ENCODE measurements at regions not wholly inside any gene's neighbourhood (a gene's known extent, or its start where the extent isn't known, plus 50 kb on each side); places are given as distances from the start of the nearest gene placed in this dataset.

- ChIA-PET CTCF (ENCODE audit: partially characterized antibody) (interaction anchor here (0.6 to 1.1 kb wide), 2 partner anchors 29 to 208 kb away, joined by 3 read pairs; no protein-coding TSS in a partner anchor), POLR2A (ENCODE audit: partially characterized antibody) (no interaction called here)
- Histone ChIP-seq H2BK15ac (ENCODE audit: low read length) (no peak overlapping the region), H2AFZ (ENCODE audit: low read length) (no peak overlapping the region), H3K27ac (ENCODE audit: low read depth, low read length) (no peak overlapping the region), H2BK120ac (replicated peaks; ENCODE audit: low read depth, low read length) (no peak overlapping the region), H3K9ac (replicated peaks in 1 of 4; ENCODE audit: extremely low read depth in 1 of 4, low read depth in 3 of 4, low read length in 3 of 4) (no peak overlapping the region), H3K36me3 (ENCODE audit: control insufficient read depth in 2 of 4, insufficient read depth in 4 of 4, low read length in 3 of 4) (no peaks in the 10 kb centered on the region), H2BK20ac (ENCODE audit: low read length) (no peak overlapping the region), H3K27me3 (replicated peaks in 1 of 4; ENCODE audit: control insufficient read depth in 3 of 4, extremely low read depth in 1 of 4, insufficient read depth in 3 of 4, low read length in 3 of 4) (no peaks in the 10 kb centered on the region), H3K23ac (ENCODE audit: insufficient read length) (no peak overlapping the region), H2BK12ac (ENCODE audit: low read depth, low read length) (no peak overlapping the region), H3K18ac (ENCODE audit: extremely low read depth, low read length) (no peak overlapping the region), H4K8ac (ENCODE audit: extremely low read depth, insufficient read depth, low read length) (no peak overlapping the region), H3K23me2 (ENCODE audit: low read depth, low read length) (no peaks in the 10 kb centered on the region), H3K4ac (replicated peaks; ENCODE audit: insufficient read length, low read depth, low read length) (no peak overlapping the region), H3K79me2 (ENCODE audit: control insufficient read depth in 1 of 2, insufficient read depth in 2 of 2, low read length in 2 of 2) (no peaks in the 10 kb centered on the region), H4K20me1 (replicated peaks in 1 of 2; ENCODE audit: control insufficient read depth in 1 of 2, insufficient read depth in 2 of 2, low read length in 2 of 2) (no peaks in the 10 kb centered on the region), H3K14ac (ENCODE audit: insufficient read length) (no peak overlapping the region), H3K79me1 (ENCODE audit: low read depth, low read length) (no peaks in the 10 kb centered on the region), H2BK5ac (ENCODE audit: low read depth, low read length) (no peak overlapping the region), H3K4me3 (ENCODE audit: extremely low read depth in 1 of 4, insufficient read depth in 2 of 4, low read depth in 3 of 4, low read length in 4 of 4) (no peak overlapping the region), H3K56ac (replicated peaks; ENCODE audit: insufficient read length, low read depth, low read length) (no peak overlapping the region), H3K9me3 (ENCODE audit: insufficient read depth in 2 of 2, low read depth in 1 of 2, low read length in 1 of 2) (no peaks in the 10 kb centered on the region), H4K91ac (replicated peaks; ENCODE audit: insufficient read length, low read length) (no peak overlapping the region), H4K5ac (ENCODE audit: insufficient read length, low read depth, low read length) (no peak overlapping the region), H2AK5ac (ENCODE audit: low read depth, low read length) (no peak overlapping the region), H3K4me2 (ENCODE audit: insufficient read depth in 1 of 2, low read depth in 2 of 2, low read length in 2 of 2) (no peak overlapping the region), H3K4me1 (replicated peaks in 1 of 4; ENCODE audit: control insufficient read depth in 3 of 4, insufficient read depth in 4 of 4, low read length in 3 of 4) (no peaks in the 10 kb centered on the region)
- 86% methylated on average over 4 of the region's 4 CpGs; no CpG with 5 or more reads in 1 of the 2 experiments for WGBS, 2 experiments (ENCODE audit: extremely low coverage in 1 of 2, insufficient coverage in 1 of 2, insufficient read length in 1 of 2, insufficient replicate concordance in 2 of 2, low coverage in 1 of 2, low lambda C conversion rate in 2 of 2, missing lambda C conversion rate in 1 of 2)
- FAIRE-seq (no peak), DNase-seq (ENCODE audit: low read depth in 1 of 2, low spot score in 2 of 2) (no peak)
- TF ChIP-seq POLR2AphosphoS5 (IDR thresholded peaks at IDR 0.05; ENCODE audit: low read depth, low read length), result no peak
- no peak for TF ChIP-seq PHF8 (conservative IDR thresholded peaks at IDR 0.05; ENCODE audit: low read depth, low read length)
- no peak for TF ChIP-seq BCL11A (IDR thresholded peaks at IDR 0.05; ENCODE audit: low read depth in 2 of 2, low read length in 2 of 2)
- TF ChIP-seq BACH1 (IDR thresholded peaks at IDR 0.05; ENCODE audit: low read length), result no peak
- no peak for TF ChIP-seq POU5F1 (IDR thresholded peaks at IDR 0.05; ENCODE audit: low read depth, low read length)
- no peak for TF ChIP-seq RXRA (IDR thresholded peaks at IDR 0.05; ENCODE audit: insufficient read depth, low read depth, low read length)
- TF ChIP-seq RAD21 (IDR thresholded peaks at IDR 0.05 in 1 of 2, conservative IDR thresholded peaks at IDR 0.05 in 1 of 2; ENCODE audit: low read depth in 2 of 2, low read length in 2 of 2), result peak; percentile 72 to 74
- TF ChIP-seq MAFK (IDR thresholded peaks at IDR 0.05; ENCODE audit: low read depth, low read length), result no peak
- TF ChIP-seq CTCF (IDR thresholded peaks at IDR 0.05; ENCODE audit: control extremely low read depth in 1 of 3, insufficient read depth in 1 of 3, low read depth in 1 of 3, low read length in 3 of 3), result peak; percentile 46 to 52 (median 46); a peak in 3 of 4 replicates
- no peak for TF ChIP-seq POLR2A (IDR thresholded peaks at IDR 0.05; ENCODE audit: control extremely low read depth in 1 of 2, low read depth in 2 of 2, low read length in 2 of 2)
- TF ChIP-seq SIX5 (IDR thresholded peaks at IDR 0.05; ENCODE audit: low read depth, low read length), result no peak
- TF ChIP-seq FOSL1 (IDR thresholded peaks at IDR 0.05; ENCODE audit: insufficient read depth, low read depth, low read length), result no peak
- no peak for TF ChIP-seq ZNF274 (IDR thresholded peaks at IDR 0.05; ENCODE audit: borderline replicate concordance, extremely low read depth, low read length)
Observed at GRCh38 chr11:82523141-82523540, 210.5 kb downstream of the FAM181B start.

Data from H1 (cell line).